ENCODE measurements at regions not wholly inside any gene's neighbourhood (a gene's known extent, or its start where the extent isn't known, plus 50 kb on each side); places are given as distances from the start of the nearest gene placed in this dataset.
"Not testable (repeated sequence)": the region's sequence is repeated elsewhere in the genome, so short reads cannot be mapped to it uniquely, and the experiment has no call there.

DNA sequence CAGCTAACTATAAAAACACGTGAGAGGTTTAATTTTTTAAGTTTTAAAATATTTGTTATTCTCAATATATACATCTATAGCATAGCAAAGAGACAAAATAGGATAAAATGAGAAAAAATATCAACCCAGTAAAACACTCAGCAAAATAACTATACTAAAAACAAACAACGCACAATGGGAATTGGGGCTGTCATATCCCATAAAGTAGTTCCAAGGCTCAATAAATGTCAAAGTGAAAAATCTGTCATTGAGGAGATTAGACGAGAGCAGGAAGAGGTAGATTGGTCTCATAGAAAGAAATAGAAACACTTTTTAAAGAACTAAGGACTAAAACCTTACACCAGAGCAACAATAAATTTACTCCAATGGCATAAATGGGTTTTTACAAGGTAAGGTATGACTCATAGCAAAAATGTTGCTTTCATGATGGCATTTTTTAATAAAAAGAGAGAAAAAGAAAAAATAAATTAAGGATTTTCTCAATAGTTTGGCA is 153.7 kb downstream of the EVA1A start:
- TF ChIP-seq, protein P1, sequence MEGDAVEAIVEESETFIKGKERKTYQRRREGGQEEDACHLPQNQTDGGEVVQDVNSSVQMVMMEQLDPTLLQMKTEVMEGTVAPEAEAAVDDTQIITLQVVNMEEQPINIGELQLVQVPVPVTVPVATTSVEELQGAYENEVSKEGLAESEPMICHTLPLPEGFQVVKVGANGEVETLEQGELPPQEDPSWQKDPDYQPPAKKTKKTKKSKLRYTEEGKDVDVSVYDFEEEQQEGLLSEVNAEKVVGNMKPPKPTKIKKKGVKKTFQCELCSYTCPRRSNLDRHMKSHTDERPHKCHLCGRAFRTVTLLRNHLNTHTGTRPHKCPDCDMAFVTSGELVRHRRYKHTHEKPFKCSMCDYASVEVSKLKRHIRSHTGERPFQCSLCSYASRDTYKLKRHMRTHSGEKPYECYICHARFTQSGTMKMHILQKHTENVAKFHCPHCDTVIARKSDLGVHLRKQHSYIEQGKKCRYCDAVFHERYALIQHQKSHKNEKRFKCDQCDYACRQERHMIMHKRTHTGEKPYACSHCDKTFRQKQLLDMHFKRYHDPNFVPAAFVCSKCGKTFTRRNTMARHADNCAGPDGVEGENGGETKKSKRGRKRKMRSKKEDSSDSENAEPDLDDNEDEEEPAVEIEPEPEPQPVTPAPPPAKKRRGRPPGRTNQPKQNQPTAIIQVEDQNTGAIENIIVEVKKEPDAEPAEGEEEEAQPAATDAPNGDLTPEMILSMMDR (conservative IDR thresholded peaks at IDR 0.05; ENCODE audit: low read length): no peak

DNA sequence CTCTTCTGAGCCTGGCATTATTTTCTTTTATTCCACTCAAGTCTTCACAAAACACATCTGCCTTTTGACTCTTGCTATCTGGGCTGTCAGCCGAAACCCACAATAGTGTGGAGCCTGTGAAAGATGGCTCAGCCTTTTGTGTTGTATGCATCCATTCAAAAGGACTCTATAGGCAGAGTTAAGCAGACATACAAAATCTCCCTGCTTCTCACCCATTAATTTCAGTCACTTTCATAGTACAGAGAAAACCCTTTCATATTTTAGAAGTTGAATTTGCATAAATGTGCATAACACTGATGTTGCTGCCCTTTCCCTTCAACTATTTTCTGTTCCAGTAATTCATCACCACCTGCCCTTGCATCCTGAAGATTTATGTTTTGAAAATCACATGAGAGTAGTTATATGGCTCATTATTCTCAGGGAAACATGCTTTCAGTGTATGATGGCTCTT is 154.6 kb downstream of the EVA1A start:
- DNase-seq (ENCODE audit: low read depth): no peak
- TF ChIP-seq, protein P1 (conservative IDR thresholded peaks at IDR 0.05; ENCODE audit: low read length): no peak
- no peak overlapping the region for H3K4me3 ChIP-seq (ENCODE audit: low read length)

More for the DNA sequence above, 153.7 kb downstream of the EVA1A start:
- no peak for DNase-seq (ENCODE audit: low read depth)
- no peak overlapping the region for H3K4me3 ChIP-seq (ENCODE audit: low read length)

DNA sequence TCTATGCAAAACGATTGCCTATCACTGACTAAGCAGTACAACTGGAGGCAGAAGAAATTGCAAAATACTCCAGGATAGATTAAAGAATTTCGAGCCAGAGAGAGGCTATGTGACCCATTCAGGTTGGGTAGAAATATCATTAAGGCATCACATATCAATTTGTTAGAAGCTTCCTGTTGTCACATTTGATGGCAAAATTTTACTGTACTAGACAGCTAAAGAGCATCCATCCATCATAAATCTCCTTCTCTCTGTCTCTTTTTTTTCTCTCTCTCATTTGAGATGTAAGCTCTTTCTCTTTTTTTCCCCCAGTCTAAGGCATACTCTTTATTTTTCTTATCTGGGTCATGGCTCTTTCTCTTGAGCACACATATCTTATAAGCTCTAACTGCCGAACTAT is 155.7 kb downstream of the EVA1A start:
- DNase-seq (ENCODE audit: low read depth): no peak
- H3K4me3 ChIP-seq (ENCODE audit: low read length): no peak overlapping the region
- TF ChIP-seq, protein P1 (conservative IDR thresholded peaks at IDR 0.05; ENCODE audit: low read length): no peak

DNA sequence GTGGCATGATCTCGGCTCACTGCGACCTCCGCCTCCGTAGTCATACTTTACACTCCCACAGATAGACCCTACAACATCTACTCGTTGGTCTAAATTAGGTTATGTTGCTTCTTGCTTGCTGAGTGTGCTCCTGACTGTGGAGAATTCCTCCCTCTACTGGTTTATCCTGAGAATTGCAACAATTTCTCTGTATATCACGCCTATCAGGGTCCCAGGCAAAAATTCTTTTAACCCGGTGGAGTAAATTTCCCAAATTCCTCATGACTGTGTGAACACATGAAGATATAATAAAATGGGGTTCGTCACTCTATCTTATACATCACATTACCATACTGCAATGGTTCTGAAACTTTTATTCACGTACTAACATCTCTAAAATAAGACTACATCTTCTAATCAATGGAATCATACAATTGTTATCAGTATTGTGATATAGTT is 156.7 kb downstream of the EVA1A start:
- DNase-seq (ENCODE audit: low read depth): peak; percentile 59
- TF ChIP-seq, protein P1 (conservative IDR thresholded peaks at IDR 0.05; ENCODE audit: low read length): peak; percentile 93
- no peak overlapping the region for H3K4me3 ChIP-seq (ENCODE audit: low read length)

DNA sequence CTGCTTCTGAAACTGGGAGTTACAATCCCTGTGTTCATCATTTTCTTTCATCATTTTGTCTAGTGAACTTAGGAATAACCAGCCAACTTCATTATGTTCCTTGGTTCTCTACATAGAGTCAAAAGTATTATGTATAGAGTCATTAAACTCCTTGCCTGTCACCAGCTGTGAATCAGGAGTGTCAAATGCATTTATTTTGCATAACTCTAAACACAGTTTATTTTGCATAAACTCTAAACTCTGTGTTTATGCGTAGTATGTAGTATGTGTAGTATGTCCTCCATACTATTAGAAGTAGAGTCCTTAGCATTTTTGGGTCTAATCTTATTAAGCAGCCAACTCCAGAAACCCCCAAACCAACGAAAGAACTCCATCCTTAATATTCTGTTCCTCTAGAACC is 164.4 kb downstream of the EVA1A start:
- TF ChIP-seq, protein P1 (conservative IDR thresholded peaks at IDR 0.05; ENCODE audit: low read length): no peak
- no peak overlapping the region for H3K4me3 ChIP-seq (ENCODE audit: low read length)
- no peak for DNase-seq (ENCODE audit: low read depth)

DNA sequence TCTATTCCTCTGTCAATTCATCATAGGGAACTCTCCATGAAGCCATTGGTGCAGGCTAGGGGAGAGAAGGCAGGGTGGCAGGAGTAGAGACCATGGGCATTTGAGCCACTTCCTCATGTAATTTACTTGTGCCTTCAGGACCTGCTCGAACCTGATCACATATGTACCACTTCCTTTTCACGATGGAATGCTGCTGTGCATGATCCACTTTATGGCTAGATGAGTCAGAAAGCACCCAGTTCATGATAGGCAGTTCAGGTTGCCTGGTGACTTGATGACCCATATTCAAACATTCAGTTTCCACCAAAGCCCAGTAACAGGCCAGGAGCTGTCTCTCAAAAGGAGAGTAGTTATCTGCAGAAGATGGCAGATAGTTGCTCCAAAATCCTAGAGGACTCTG is 166.0 kb downstream of the EVA1A start:
- peak; percentile 7 for DNase-seq (ENCODE audit: low read depth)

DNA sequence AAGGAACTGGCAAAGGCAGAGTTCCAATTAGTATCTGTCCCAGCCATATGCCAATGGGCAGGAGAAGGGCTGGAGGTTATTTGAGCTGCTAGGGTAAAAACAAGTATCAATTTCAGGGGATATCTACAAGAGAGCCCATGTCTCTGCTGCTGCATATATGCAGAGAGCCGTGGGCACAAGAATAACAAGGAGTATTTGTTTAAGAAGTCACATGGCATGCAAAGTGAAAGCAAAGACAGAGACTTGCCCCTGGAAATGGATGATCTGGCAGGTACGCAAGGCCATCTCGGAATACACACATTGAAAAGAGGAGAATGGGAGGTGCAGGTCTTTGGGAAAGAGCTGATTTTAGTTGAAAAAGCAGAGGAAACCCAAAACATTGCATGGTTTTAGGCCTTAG is 170.6 kb downstream of the EVA1A start:
- no peak overlapping the region for H3K4me3 ChIP-seq (ENCODE audit: low read length)
- TF ChIP-seq, protein P1 (conservative IDR thresholded peaks at IDR 0.05; ENCODE audit: low read length): no peak
- no peak for DNase-seq (ENCODE audit: low read depth)

More for the DNA sequence above, 166.0 kb downstream of the EVA1A start:
- H3K4me3 ChIP-seq (ENCODE audit: low read length): not testable (repeated sequence)

DNA sequence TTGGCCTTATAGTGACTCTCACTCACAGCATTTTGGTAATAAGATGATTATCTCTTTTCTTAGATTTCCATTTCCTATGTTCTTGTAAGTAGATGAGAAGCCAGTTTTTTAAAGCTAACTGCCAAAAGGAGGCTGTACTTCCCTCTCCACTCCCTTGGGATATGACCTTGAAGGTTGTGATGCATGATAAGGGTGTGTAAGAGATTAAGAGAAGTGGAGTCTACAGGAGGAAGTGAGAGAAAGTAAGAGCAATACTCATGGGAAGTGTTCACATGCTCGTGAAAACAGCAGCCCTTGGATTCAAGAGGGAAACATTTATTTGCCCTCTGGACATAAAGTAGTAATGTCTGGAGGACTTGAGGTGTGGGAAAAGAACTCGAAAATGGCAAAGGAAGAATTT is 171.5 kb downstream of the EVA1A start:
- TF ChIP-seq, protein P1 (conservative IDR thresholded peaks at IDR 0.05; ENCODE audit: low read length): no peak
- no peak for DNase-seq (ENCODE audit: low read depth)
- H3K4me3 ChIP-seq (ENCODE audit: low read length): no peak overlapping the region

Data from AG10803 (cell line).